Gastrocnemius medialis (tissue), 4 donors: ENCODE measurements at regions not wholly inside any gene's neighbourhood (a gene's known extent, or its start where the extent isn't known, plus 50 kb on each side); places are given as distances from the start of the nearest gene placed in this dataset.

Source experiments
- CTCF ChIP-seq, 5 experiments: fragments of 450-650 bp in 3 of 5; fragments of 200-600 bp in 2 of 5; sonication (generic) in 2 of 5; IDR thresholded peaks in 4 of 5; conservative IDR thresholded peaks in 1 of 5; 1 replicate in 4 of 5; 2 replicates in 1 of 5; pipeline ENCODE4 v1.5.1; 2016 to 2019; ENCODE audit warnings: antibody characterized with exemption in 5 of 5, mild to moderate bottlenecking in 3 of 5, moderate library complexity in 3 of 5
- POLR2A ChIP-seq, 2 donors: fragments of 450-650 bp; IDR thresholded peaks; one replicate each; pipeline ENCODE4 v1.6.1; 2017; ENCODE audit warnings: antibody characterized with exemption in 2 of 2, mild to moderate bottlenecking in 2 of 2, moderate library complexity in 2 of 2

GRCh38 chr14:65335411-65335947 is 77.1 kb upstream of the FUT8 start:
- no peak for TF ChIP-seq CTCF (IDR thresholded peaks at IDR 0.05 in 4 of 5, conservative IDR thresholded peaks at IDR 0.05 in 1 of 5)
- no peak for TF ChIP-seq POLR2A (IDR thresholded peaks at IDR 0.05)
